Heart left ventricle (tissue), 16 donors: ENCODE measurements at regions not wholly inside any gene's neighbourhood (a gene's known extent, or its start where the extent isn't known, plus 50 kb on each side); places are given as distances from the start of the nearest gene placed in this dataset.

Source experiments
- ATAC-seq, 4 donors: fragments of 200-7000 bp; cut with Tn5 transposase; one replicate each; pipeline ENCODE4 v1.9.1; 2020 to 2022; ENCODE audit warnings: moderate library complexity in 4 of 4, mild to moderate bottlenecking in 3 of 4, moderate number of reproducible peaks in 1 of 4
- DNase-seq, 5 donors: peaks; one replicate each; pipeline ENCODE4 v3.0.0-alpha.2; 2020
- H3K27ac ChIP-seq, 12 donors: fragments of 200-600 bp; sonication (generic) in 4 of 12; one replicate each; pipeline versions ENCODE4 v1.5.0 to v1.8.0; 2016 to 2022; ENCODE audit warnings: mild to moderate bottlenecking in 2 of 12
- H3K27me3 ChIP-seq, 9 donors: fragments of 200-600 bp; sonication (generic) in 2 of 9; one replicate each; pipeline versions ENCODE4 v1.5.1 to v1.8.0; 2016 to 2022; ENCODE audit warnings: mild to moderate bottlenecking in 3 of 9
- H3K36me3 ChIP-seq, 9 donors: fragments of 200-600 bp; sonication (generic) in 2 of 9; one replicate each; pipeline versions ENCODE4 v1.5.0 to v1.8.0; 2018 to 2022; ENCODE audit warnings: mild to moderate bottlenecking in 2 of 9
- H3K4me1 ChIP-seq, 12 donors: fragments of 200-600 bp; sonication (generic) in 4 of 12; one replicate each; pipeline versions ENCODE4 v1.5.0 to v1.8.0; 2016 to 2022; ENCODE audit warnings: mild to moderate bottlenecking in 3 of 12
- H3K4me3 ChIP-seq, 12 donors: fragments of 200-600 bp; sonication (generic) in 4 of 12; one replicate each; pipeline versions ENCODE4 v1.5.0 to v1.8.0; 2017 to 2022; ENCODE audit warnings: mild to moderate bottlenecking in 9 of 12, moderate library complexity in 4 of 12
- H3K9me3 ChIP-seq, 12 donors: fragments of 200-600 bp; sonication (generic) in 4 of 12; one replicate each; pipeline versions ENCODE4 v1.5.0 to v1.8.0; 2016 to 2022; ENCODE audit warnings: mild to moderate bottlenecking in 1 of 12
- POLR2A ChIP-seq, 2 donors: fragments of 450-650 bp; IDR thresholded peaks; one replicate each; pipeline ENCODE4 v1.6.1; 2017; ENCODE audit warnings: antibody characterized with exemption in 2 of 2, mild to moderate bottlenecking in 2 of 2, moderate library complexity in 2 of 2
- WGBS, 4 donors: extraction: QIAGEN DNeasy Blood & Tissue Kit in 2 of 4; methylation state at CpG; one replicate each; pipeline versions ENCODE4 v1.1.5 to v1.1.7; 2013 to 2018; 5-methylcytosine and 5-hydroxymethylcytosine counted together
- intact Hi-C, 10 donors: fragments of 100-400 bp; cut with DNase I; formaldehyde crosslinking; loops; one replicate each; pipeline versions ENCODE4 v1.11.1 to v1.14.2; 2022
- TF ChIP-seq, protein P1 (sequence below), 12 donors: fragments of 200-600 bp; sonication (generic) in 4 of 12; IDR thresholded peaks; one replicate each; pipeline versions ENCODE4 v1.5.0 to v1.8.0; 2018 to 2022; ENCODE audit warnings: antibody characterized with exemption in 12 of 12, mild to moderate bottlenecking in 5 of 12
- donor health status: ischemic (EF 13 %, LVEDD 7.1; RV severe dilation, severe dysfunction).
- donor health status: healthy with polysubstance abuse.
- donor health status: DM: no; HTN: yes; CAD: no.
- donor health status: DM: no; HTN: no; CAD: no.
- donor health status: ischemic (EF 25% LVEDD 6.9; RV normal size, moderate dysfunction).
- donor health status: ischemic (EF 25% LVEDD 5.7; RV mildly dilated, moderate dysfunction).
- donor health status: healthy.
- donor health status: DM: yes; HTN: yes; CAD: no.
- donor health status: ischemic (EF 35%, LVEDD 5.7; RV mildly dilated, moderate dysfunction).
- donor health status: nonischemic (EF 11% LVEDD 7.7; RV severe dilation, severe dysfunction).
- donor health status: DM: yes; HTN: yes; CAD: no.
- donor health status: PGD.
- donor health status: ischemic (EF 29% LVEDD 5.4; RV normal size, mild dysfunction).
- donor health status: nonischemic (EF 23%, LVEDD 6.1; RV moderate dilation, normal function).

GRCh38 chr7:41540601-41541000, 162.3 kb downstream of the INHBA start:
- 70 to 87% (median 85%) methylated on average over 3 of the region's 3 CpGs for WGBS, 4 donors
- Histone ChIP-seq H3K9me3 (no peaks in the 10 kb centered on the region), H3K27ac (no peak overlapping the region), H3K36me3 (no peaks in the 10 kb centered on the region), H3K4me3 (no peak overlapping the region), H3K27me3 (no peaks in the 10 kb centered on the region), H3K4me1 (no peaks in the 10 kb centered on the region)
- DNase-seq, result no peak
- intact Hi-C loops, result no loop called here
- no peak for TF ChIP-seq POLR2A (IDR thresholded peaks at IDR 0.05)
- TF ChIP-seq, protein P1, sequence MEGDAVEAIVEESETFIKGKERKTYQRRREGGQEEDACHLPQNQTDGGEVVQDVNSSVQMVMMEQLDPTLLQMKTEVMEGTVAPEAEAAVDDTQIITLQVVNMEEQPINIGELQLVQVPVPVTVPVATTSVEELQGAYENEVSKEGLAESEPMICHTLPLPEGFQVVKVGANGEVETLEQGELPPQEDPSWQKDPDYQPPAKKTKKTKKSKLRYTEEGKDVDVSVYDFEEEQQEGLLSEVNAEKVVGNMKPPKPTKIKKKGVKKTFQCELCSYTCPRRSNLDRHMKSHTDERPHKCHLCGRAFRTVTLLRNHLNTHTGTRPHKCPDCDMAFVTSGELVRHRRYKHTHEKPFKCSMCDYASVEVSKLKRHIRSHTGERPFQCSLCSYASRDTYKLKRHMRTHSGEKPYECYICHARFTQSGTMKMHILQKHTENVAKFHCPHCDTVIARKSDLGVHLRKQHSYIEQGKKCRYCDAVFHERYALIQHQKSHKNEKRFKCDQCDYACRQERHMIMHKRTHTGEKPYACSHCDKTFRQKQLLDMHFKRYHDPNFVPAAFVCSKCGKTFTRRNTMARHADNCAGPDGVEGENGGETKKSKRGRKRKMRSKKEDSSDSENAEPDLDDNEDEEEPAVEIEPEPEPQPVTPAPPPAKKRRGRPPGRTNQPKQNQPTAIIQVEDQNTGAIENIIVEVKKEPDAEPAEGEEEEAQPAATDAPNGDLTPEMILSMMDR (IDR thresholded peaks at IDR 0.05), result no peak
- peak in 1 of 4 donors; percentile 42 for ATAC-seq

GRCh38 chr7:41538810-41539724, 163.8 kb downstream of the INHBA start:
- intact Hi-C loops, result no loop called here
- Histone ChIP-seq H3K9me3 (no peaks in the 10 kb centered on the region), H3K36me3 (no peaks in the 10 kb centered on the region), H3K27ac (no peak overlapping the region), H3K4me1 (no peaks in the 10 kb centered on the region), H3K4me3 (no peak overlapping the region), H3K27me3 (no peaks in the 10 kb centered on the region)
- ATAC-seq (no peak), DNase-seq (no peak)
- 41 to 51% (median 44%) methylated on average over 8 of the region's 8 CpGs for WGBS, 4 donors
- TF ChIP-seq, protein P1 (IDR thresholded peaks at IDR 0.05), result no peak
- TF ChIP-seq POLR2A (IDR thresholded peaks at IDR 0.05), result no peak

DNA sequence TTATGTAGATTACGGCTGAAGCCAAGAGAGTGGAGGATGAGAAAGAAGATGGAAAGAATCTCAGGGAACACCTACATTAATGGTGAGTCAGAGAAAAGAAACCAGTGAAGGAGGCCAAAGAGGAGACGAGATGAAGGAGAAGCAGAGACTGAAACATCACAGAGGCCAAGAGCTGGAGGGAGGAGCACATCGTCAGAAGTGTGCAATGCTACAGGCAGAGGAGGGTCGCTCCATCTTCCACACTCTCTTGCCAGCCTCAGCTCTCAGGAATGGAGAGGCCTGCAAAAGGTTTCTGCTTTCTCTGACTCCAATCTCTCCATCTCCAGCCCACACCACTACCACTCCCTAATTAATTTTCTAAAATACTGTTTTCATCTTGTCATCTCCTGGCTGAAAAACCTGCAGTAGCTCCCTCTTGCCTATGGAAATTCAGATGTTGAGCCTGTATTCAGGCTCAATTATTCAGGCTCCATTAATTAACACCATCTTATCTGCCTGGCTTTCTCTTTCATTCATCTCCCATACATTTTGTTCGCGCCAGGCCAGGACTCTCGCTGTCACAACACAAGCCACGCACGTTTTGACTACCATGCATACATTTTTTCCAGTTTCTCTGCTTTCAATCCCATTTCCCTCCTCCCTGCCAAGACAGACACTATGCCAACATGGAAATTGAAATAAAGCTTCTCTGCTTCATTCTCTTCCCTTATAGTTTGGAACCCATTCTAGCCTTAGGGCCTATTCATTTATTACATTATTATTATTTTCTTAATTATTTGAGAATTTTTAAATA, 165.8 kb downstream of the INHBA start:
- Histone ChIP-seq H3K36me3 (no peaks in the 10 kb centered on the region), H3K4me3 (no peak overlapping the region), H3K27ac (no peak overlapping the region), H3K9me3 (no peaks in the 10 kb centered on the region), H3K27me3 (no peaks in the 10 kb centered on the region), H3K4me1 (no peaks in the 10 kb centered on the region)
- DNase-seq (no peak), ATAC-seq (no peak)
- WGBS, 4 donors, result 87 to 89% (median 88%) methylated on average over 9 of the region's 9 CpGs
- intact Hi-C loops, result no loop called here
- TF ChIP-seq, protein P1 (IDR thresholded peaks at IDR 0.05), result no peak
- no peak for TF ChIP-seq POLR2A (IDR thresholded peaks at IDR 0.05)
